ENCODE measurements at regions not wholly inside any gene's neighbourhood (a gene's known extent, or its start where the extent isn't known, plus 50 kb on each side); places are given as distances from the start of the nearest gene placed in this dataset.

DNA sequence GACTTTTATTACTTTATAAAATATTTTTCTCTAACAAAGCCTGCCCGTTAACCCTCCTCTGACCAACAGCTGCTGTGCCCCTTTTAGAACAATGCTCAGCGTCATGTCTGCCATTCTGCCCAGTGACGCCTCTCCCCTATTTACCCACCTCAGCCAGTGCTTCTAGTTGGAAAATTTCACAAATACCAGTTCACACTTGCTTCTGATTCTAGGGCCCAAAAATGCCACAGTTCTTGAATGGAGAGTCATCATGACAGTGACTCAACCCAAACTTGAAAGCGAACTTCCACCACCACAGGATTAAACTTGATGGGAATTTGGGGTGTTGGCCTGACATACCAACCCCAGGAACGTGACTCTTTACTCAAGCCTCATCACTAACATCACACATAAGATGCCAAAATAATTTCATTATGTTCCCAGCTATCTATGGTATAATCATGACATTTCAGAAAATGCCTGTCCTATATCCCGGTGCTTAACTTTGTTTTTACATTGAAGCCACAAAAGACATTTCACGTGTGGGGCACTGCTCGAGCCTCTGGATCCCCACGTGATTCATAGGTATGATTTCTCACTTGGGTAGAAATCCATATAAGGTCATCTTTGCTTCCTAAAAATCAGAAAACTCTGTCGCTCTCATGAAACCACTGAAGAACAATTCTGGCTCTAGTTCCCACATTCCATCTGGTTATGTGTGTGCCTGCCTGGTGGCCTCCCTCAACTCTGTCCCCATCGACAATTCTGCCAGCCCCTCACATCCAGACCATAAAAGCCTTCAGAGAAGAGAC is 220.9 kb downstream of the ACTL7B start:
- no peaks in the 10 kb centered on the region for H3K79me2 ChIP-seq (ENCODE audit: control insufficient read depth, low read length)
- no peak overlapping the region for H3K4me3 ChIP-seq (ENCODE audit: low read length)
- TF ChIP-seq, protein P1, sequence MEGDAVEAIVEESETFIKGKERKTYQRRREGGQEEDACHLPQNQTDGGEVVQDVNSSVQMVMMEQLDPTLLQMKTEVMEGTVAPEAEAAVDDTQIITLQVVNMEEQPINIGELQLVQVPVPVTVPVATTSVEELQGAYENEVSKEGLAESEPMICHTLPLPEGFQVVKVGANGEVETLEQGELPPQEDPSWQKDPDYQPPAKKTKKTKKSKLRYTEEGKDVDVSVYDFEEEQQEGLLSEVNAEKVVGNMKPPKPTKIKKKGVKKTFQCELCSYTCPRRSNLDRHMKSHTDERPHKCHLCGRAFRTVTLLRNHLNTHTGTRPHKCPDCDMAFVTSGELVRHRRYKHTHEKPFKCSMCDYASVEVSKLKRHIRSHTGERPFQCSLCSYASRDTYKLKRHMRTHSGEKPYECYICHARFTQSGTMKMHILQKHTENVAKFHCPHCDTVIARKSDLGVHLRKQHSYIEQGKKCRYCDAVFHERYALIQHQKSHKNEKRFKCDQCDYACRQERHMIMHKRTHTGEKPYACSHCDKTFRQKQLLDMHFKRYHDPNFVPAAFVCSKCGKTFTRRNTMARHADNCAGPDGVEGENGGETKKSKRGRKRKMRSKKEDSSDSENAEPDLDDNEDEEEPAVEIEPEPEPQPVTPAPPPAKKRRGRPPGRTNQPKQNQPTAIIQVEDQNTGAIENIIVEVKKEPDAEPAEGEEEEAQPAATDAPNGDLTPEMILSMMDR (IDR thresholded peaks at IDR 0.05; ENCODE audit: low read depth, low read length, poor library complexity, severe bottlenecking), result no peak
- no peak for TF ChIP-seq EZH2phosphoT487 (IDR thresholded peaks at IDR 0.05; ENCODE audit: borderline replicate concordance, low read length)
- no peaks in the 10 kb centered on the region for H3K36me3 ChIP-seq (ENCODE audit: control insufficient read depth, low read length)
- H3K9me2 ChIP-seq (replicated peaks; ENCODE audit: control insufficient read depth, low read length), result no peaks in the 10 kb centered on the region
- H3K4me1 ChIP-seq (ENCODE audit: control insufficient read depth, low read length), result no peaks in the 10 kb centered on the region
- no peaks in the 10 kb centered on the region for H3K9me3 ChIP-seq (ENCODE audit: control insufficient read depth, insufficient read depth, low read length)
- no peak overlapping the region for H3K4me2 ChIP-seq (ENCODE audit: low read length)
- H3F3A ChIP-seq (ENCODE audit: control insufficient read depth, insufficient read depth), result no peaks in the 10 kb centered on the region
- no peaks in the 10 kb centered on the region for H4K20me1 ChIP-seq (ENCODE audit: control insufficient read depth, insufficient read depth, low read depth, low read length)
- no peaks in the 10 kb centered on the region for H3K27me3 ChIP-seq (ENCODE audit: control insufficient read depth, low read length)
- H3K27ac ChIP-seq (ENCODE audit: low read depth, low read length), result no peak overlapping the region

DNA sequence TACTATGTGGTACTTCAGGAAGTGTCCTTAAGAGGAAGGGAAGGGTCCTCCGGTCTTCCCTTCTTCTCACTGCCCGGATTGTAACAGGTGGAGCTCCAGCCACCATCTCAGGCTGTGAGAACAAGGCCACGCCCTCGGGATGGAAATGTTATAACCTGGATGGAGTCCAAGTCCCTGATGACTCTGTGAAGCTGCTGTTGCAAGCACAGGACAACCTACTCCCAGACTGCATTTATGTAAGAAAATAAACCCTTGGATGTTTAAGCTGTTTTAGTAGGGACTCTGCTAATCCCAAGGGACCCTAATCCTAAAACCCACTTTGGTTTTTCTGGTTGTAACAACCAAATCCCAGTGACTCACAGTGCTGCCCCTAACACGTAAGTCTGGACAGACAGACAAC is 221.6 kb downstream of the ACTL7B start:
- Histone ChIP-seq H3K9me3 (ENCODE audit: control insufficient read depth, insufficient read depth, low read length) (no peaks in the 10 kb centered on the region), H3K36me3 (ENCODE audit: control insufficient read depth, low read length) (no peaks in the 10 kb centered on the region), H4K20me1 (ENCODE audit: control insufficient read depth, insufficient read depth, low read depth, low read length) (no peaks in the 10 kb centered on the region), H3F3A (ENCODE audit: control insufficient read depth, insufficient read depth) (no peaks in the 10 kb centered on the region), H3K4me1 (ENCODE audit: control insufficient read depth, low read length) (no peaks in the 10 kb centered on the region), H3K9me2 (replicated peaks; ENCODE audit: control insufficient read depth, low read length) (no peaks in the 10 kb centered on the region), H3K79me2 (ENCODE audit: control insufficient read depth, low read length) (no peaks in the 10 kb centered on the region), H3K27ac (ENCODE audit: low read depth, low read length) (no peak overlapping the region), H3K4me3 (ENCODE audit: low read length) (no peak overlapping the region), H3K27me3 (ENCODE audit: control insufficient read depth, low read length) (no peaks in the 10 kb centered on the region), H3K4me2 (ENCODE audit: low read length) (no peak overlapping the region)
- no peak for TF ChIP-seq EZH2phosphoT487 (IDR thresholded peaks at IDR 0.05; ENCODE audit: borderline replicate concordance, low read length)
- TF ChIP-seq, protein P1 (IDR thresholded peaks at IDR 0.05; ENCODE audit: low read depth, low read length, poor library complexity, severe bottlenecking), result no peak

DNA sequence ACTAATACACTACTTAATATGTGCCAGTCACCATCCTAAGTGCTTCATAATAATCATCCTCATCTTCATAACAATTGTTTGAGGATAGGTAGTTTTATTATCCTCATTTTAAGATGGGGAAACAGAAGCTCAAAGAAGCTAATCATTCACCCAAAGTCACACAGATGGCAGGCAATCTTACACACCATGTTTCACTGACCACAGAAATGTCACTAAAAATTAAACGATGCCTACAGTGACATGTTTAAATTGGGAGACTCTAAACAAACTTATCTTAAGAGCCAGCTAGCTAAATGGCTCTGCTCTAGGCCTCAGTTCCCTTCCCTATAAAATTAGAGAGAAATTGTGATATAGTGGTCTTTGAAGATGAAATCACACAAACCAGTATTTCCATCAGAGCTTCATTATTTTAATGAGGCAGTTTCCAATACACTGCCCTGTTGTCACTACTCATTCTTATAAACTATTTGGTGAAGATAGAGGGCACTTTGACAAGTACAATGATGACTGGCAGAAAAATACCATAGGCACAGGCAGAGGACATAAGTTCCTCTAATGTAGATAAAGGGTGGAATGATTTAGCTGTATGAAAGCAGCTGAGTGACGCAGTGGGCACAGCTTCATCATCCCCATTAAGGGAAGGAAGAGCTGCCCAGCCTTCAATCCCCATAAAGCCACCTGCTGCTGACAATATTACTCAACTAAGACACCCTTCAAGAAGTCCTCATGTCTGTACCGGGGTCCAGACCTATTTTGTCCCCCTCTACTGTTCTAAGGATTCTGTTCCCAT is 224.1 kb downstream of the ACTL7B start:
- H3K4me2 ChIP-seq (ENCODE audit: low read length), result no peak overlapping the region
- H3K36me3 ChIP-seq (ENCODE audit: control insufficient read depth, low read length), result no peaks in the 10 kb centered on the region
- no peaks in the 10 kb centered on the region for H3F3A ChIP-seq (ENCODE audit: control insufficient read depth, insufficient read depth)
- H4K20me1 ChIP-seq (ENCODE audit: control insufficient read depth, insufficient read depth, low read depth, low read length), result no peaks in the 10 kb centered on the region
- H3K79me2 ChIP-seq (ENCODE audit: control insufficient read depth, low read length), result no peaks in the 10 kb centered on the region
- TF ChIP-seq, protein P1 (IDR thresholded peaks at IDR 0.05; ENCODE audit: low read depth, low read length, poor library complexity, severe bottlenecking), result no peak
- no peak for TF ChIP-seq EZH2phosphoT487 (IDR thresholded peaks at IDR 0.05; ENCODE audit: borderline replicate concordance, low read length)
- no peaks in the 10 kb centered on the region for H3K27me3 ChIP-seq (ENCODE audit: control insufficient read depth, low read length)
- H3K27ac ChIP-seq (ENCODE audit: low read depth, low read length), result no peak overlapping the region
- H3K9me3 ChIP-seq (ENCODE audit: control insufficient read depth, insufficient read depth, low read length), result no peaks in the 10 kb centered on the region
- no peaks in the 10 kb centered on the region for H3K4me1 ChIP-seq (ENCODE audit: control insufficient read depth, low read length)
- no peak overlapping the region for H3K4me3 ChIP-seq (ENCODE audit: low read length)
- no peaks in the 10 kb centered on the region for H3K9me2 ChIP-seq (replicated peaks; ENCODE audit: control insufficient read depth, low read length)
